ENCODE measurements at regions not wholly inside any gene's neighbourhood (a gene's known extent, or its start where the extent isn't known, plus 50 kb on each side); places are given as distances from the start of the nearest gene placed in this dataset.

- Histone ChIP-seq H3K27me3 (ENCODE audit: insufficient read depth, low read depth, low read length) (no peaks in the 10 kb centered on the region), H3K9me3 (ENCODE audit: low read length) (no peaks in the 10 kb centered on the region), H3K4me2 (ENCODE audit: low read length) (no peak overlapping the region), H3K9me2 (ENCODE audit: insufficient read depth, low read length) (no peaks in the 10 kb centered on the region), H2AFZ (ENCODE audit: low read depth, low read length) (no peak overlapping the region), H3K36me3 (ENCODE audit: insufficient read depth, low read length) (no peaks in the 10 kb centered on the region), H3F3A (ENCODE audit: insufficient read depth, low read length, poor library complexity, severe bottlenecking) (no peaks in the 10 kb centered on the region), H3K9ac (ENCODE audit: low read length) (no peak overlapping the region), H3K79me2 (replicated peaks; ENCODE audit: insufficient read depth, low read length) (no peaks in the 10 kb centered on the region), H3K27ac (ENCODE audit: low read length) (no peak overlapping the region), H4K20me1 (ENCODE audit: insufficient read depth) (no peaks in the 10 kb centered on the region), H3K4me3 (ENCODE audit: low read length) (no peak overlapping the region)
- no peak for TF ChIP-seq REST (IDR thresholded peaks at IDR 0.05; ENCODE audit: borderline replicate concordance)
Observed at GRCh38 chr4:79174490-79175252, 151.2 kb downstream of the NAA11 start.

DNA sequence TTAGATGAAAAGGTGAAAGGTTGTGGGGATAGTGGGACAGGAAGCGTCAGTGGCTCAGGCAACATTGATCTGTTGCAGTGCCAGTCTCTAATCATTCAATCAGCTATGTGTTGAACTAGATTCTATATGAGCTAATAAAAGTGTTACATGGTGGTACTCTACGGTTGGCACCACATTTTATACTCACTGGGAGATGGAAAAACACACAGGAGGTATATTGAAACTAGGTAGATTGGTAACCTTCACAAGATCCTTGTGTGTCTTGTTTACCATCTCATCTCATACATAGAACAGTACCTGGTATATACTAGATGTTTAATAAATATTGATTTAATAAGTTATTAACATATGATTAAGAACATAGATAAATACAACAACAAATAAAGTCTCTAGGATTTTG lies 152.7 kb downstream of the NAA11 start:
- no peak overlapping the region for H3K4me2 ChIP-seq (ENCODE audit: low read length)
- no peaks in the 10 kb centered on the region for H3K9me2 ChIP-seq (ENCODE audit: insufficient read depth, low read length)
- H2AFZ ChIP-seq (ENCODE audit: low read depth, low read length): no peak overlapping the region
- no peak overlapping the region for H3K9ac ChIP-seq (ENCODE audit: low read length)
- H3K79me2 ChIP-seq (replicated peaks; ENCODE audit: insufficient read depth, low read length): no peaks in the 10 kb centered on the region
- H3K4me3 ChIP-seq (ENCODE audit: low read length): no peak overlapping the region
- H4K20me1 ChIP-seq (ENCODE audit: insufficient read depth): no peaks in the 10 kb centered on the region
- H3K27ac ChIP-seq (ENCODE audit: low read length): no peak overlapping the region
- H3K9me3 ChIP-seq (ENCODE audit: low read length): no peaks in the 10 kb centered on the region
- H3K27me3 ChIP-seq (ENCODE audit: insufficient read depth, low read depth, low read length): no peaks in the 10 kb centered on the region
- TF ChIP-seq MXI1 (conservative IDR thresholded peaks at IDR 0.05; ENCODE audit: poor library complexity, severe bottlenecking) (no peak), REST (IDR thresholded peaks at IDR 0.05; ENCODE audit: borderline replicate concordance) (no peak), EZH2 (IDR thresholded peaks at IDR 0.05; ENCODE audit: borderline replicate concordance, insufficient read depth, low read length, poor library complexity, severe bottlenecking) (no peak), TAF1 (IDR thresholded peaks at IDR 0.05; ENCODE audit: low read depth) (no peak), POLR2AphosphoS5 (IDR thresholded peaks at IDR 0.05) (no peak), CTCF (IDR thresholded peaks at IDR 0.05; ENCODE audit: poor library complexity, severe bottlenecking) (no peak), EP300 (conservative IDR thresholded peaks at IDR 0.05; ENCODE audit: poor library complexity, severe bottlenecking) (no peak), SMC3 (conservative IDR thresholded peaks at IDR 0.05; ENCODE audit: poor library complexity) (no peak), RAD21 (conservative IDR thresholded peaks at IDR 0.05) (no peak)
- no peaks in the 10 kb centered on the region for H3F3A ChIP-seq (ENCODE audit: insufficient read depth, low read length, poor library complexity, severe bottlenecking)
- H3K36me3 ChIP-seq (ENCODE audit: insufficient read depth, low read length): no peaks in the 10 kb centered on the region
